LNCAP (cell line): ENCODE measurements at regions not wholly inside any gene's neighbourhood (a gene's known extent, or its start where the extent isn't known, plus 50 kb on each side); places are given as distances from the start of the nearest gene placed in this dataset.

ENCODE experiments used
- CTCF ChIP-seq: fragments of 450-650 bp; IDR thresholded peaks from 2 replicates; pipeline ENCODE4 v1.5.1; 2017; ENCODE audit warnings: mild to moderate bottlenecking

- TF ChIP-seq CTCF, result no peak
These were observed 219.6 kb downstream of the SNCA start for GRCh38 chr4:89617317-89617716.

- no peak for TF ChIP-seq CTCF
These were observed 220.6 kb downstream of the SNCA start for GRCh38 chr4:89616382-89616781.

- no peak for TF ChIP-seq CTCF
These were observed 221.9 kb downstream of the SNCA start for GRCh38 chr4:89615051-89615450.

GRCh38 chr4:89614155-89614554, 222.8 kb downstream of the SNCA start:
- TF ChIP-seq CTCF, result no peak

- TF ChIP-seq CTCF, result no peak
These were observed 226.7 kb downstream of the SNCA start for GRCh38 chr4:89610236-89610635.

- no peak for TF ChIP-seq CTCF
These were observed 227.2 kb downstream of the SNCA start for GRCh38 chr4:89609756-89610155.

GRCh38 chr4:89604951-89605350, 232.0 kb downstream of the SNCA start:
- no peak for TF ChIP-seq CTCF

- TF ChIP-seq CTCF, result no peak
These were observed 237.9 kb downstream of the SNCA start for GRCh38 chr4:89599026-89599425.
